ENCODE measurements at regions not wholly inside any gene's neighbourhood (a gene's known extent, or its start where the extent isn't known, plus 50 kb on each side); places are given as distances from the start of the nearest gene placed in this dataset.
"Not testable (repeated sequence)": the region's sequence is repeated elsewhere in the genome, so short reads cannot be mapped to it uniquely, and the experiment has no call there.

DNA sequence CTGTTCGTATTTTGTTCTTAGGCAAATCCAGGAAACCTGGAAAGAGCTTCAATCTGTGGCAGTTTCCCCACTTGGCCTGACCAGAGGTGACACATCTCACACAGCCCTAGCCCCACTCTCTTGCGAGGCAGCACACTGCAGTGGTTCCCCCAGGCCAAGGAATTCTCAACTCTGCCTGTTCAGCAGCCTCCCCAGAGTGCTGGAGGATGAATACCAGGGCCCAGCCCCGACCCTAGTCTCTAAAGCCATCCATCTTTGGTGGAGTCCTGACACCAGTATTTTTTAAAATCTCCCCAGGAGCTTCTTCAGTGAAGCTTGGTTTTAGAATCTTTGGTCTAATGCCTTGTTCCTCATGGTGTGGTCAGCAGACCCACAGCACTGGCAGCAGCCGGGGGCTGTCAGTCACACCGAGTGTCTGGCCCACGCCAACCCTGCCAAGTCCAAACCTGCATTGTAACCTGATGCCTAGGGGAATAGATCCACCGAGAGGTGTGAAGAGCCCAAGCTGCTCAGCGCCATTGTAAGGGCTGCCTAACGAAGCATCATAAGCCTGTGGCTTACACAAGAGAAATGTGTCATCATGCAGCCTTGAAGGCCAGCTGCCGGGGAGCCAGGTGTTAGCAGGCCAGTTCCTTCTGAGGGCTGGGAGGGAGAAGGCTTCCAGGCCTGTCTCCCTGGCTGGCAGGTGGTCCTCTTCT is 428.7 kb upstream of the ID2 start:
- Histone ChIP-seq H3K27ac (ENCODE audit: low read depth in 1 of 2, low read length in 2 of 2) (no peak overlapping the region), H3K9ac (ENCODE audit: low read depth in 1 of 2, low read length in 2 of 2) (no peak overlapping the region), H3K36me3 (ENCODE audit: control insufficient read depth in 4 of 4, insufficient read depth in 3 of 4, low read depth in 1 of 4, low read length in 3 of 4) (no peaks in the 10 kb centered on the region), H3K4me3 (ENCODE audit: low read depth in 1 of 3, low read length in 3 of 3) (no peak overlapping the region), H3K4me1 (ENCODE audit: control insufficient read depth in 4 of 4, insufficient read depth in 4 of 4, low read length in 3 of 4) (peaks cover 0 to 14% (median 1%) of the 10 kb centered on the region in 4 donors), H3K27me3 (ENCODE audit: control insufficient read depth in 4 of 4, insufficient read depth in 4 of 4, low read length in 3 of 4) (no peaks in the 10 kb centered on the region), H3K9me3 (ENCODE audit: control insufficient read depth in 4 of 4, low read length in 3 of 4) (no peaks in the 10 kb centered on the region)
- 86% methylated on average over 10 of the region's 10 CpGs for WGBS
- TF ChIP-seq RXRA (IDR thresholded peaks at IDR 0.05) (no peak), EGR1 (IDR thresholded peaks at IDR 0.05; ENCODE audit: low read depth in 2 of 2) (no peak), JUND (IDR thresholded peaks at IDR 0.05) (no peak), HNF4G (IDR thresholded peaks at IDR 0.05) (no peak), ATF3 (IDR thresholded peaks at IDR 0.05) (no peak), SP1 (IDR thresholded peaks at IDR 0.05) (no peak), MAX (IDR thresholded peaks at IDR 0.05) (no peak), HNF4A (conservative IDR thresholded peaks at IDR 0.05) (no peak), FOXA2 (IDR thresholded peaks at IDR 0.05) (no peak), NR2F2 (IDR thresholded peaks at IDR 0.05) (no peak), FOXA1 (IDR thresholded peaks at IDR 0.05) (no peak), RAD21 (IDR thresholded peaks at IDR 0.05) (no peak), GABPA (IDR thresholded peaks at IDR 0.05 in 1 of 2, conservative IDR thresholded peaks at IDR 0.05 in 1 of 2) (no peak), YY1 (IDR thresholded peaks at IDR 0.05) (no peak), ZBTB33 (IDR thresholded peaks at IDR 0.05) (no peak)
- DNase-seq (ENCODE audit: low spot score), result no peak

DNA sequence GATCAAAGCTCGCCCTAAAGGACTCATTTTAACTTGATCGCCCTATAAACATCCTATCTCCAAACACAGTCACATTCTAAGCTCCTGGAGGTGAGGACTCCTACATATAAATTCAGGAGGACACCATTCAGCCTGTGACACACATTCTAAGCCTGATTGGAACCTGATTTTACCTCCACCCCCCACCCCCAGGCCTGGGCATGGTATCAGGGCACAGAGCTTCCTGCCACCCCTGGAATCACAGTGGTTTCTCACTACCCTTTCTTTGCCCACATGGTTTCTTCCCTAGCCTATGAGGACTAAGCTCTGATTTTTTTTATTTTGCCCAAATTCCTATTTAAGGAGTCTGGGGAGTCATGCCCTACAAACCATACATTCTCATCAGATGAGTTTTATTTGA is 428.1 kb upstream of the ID2 start:
- Histone ChIP-seq H3K36me3 (ENCODE audit: control insufficient read depth in 4 of 4, insufficient read depth in 3 of 4, low read depth in 1 of 4, low read length in 3 of 4) (no peaks in the 10 kb centered on the region), H3K9me3 (ENCODE audit: control insufficient read depth in 4 of 4, low read length in 3 of 4) (no peaks in the 10 kb centered on the region), H3K27ac (ENCODE audit: low read depth in 1 of 2, low read length in 2 of 2) (no peak overlapping the region), H3K4me1 (ENCODE audit: control insufficient read depth in 4 of 4, insufficient read depth in 4 of 4, low read length in 3 of 4) (peaks cover 0 to 13% (median 1%) of the 10 kb centered on the region in 4 donors), H3K27me3 (ENCODE audit: control insufficient read depth in 4 of 4, insufficient read depth in 4 of 4, low read length in 3 of 4) (no peaks in the 10 kb centered on the region), H3K9ac (ENCODE audit: low read depth in 1 of 2, low read length in 2 of 2) (no peak overlapping the region), H3K4me3 (ENCODE audit: low read depth in 1 of 3, low read length in 3 of 3) (no peak overlapping the region)
- DNase-seq (ENCODE audit: low spot score), result no peak
- TF ChIP-seq EGR1 (IDR thresholded peaks at IDR 0.05; ENCODE audit: low read depth in 2 of 2), result no peak
- TF ChIP-seq SP1 (IDR thresholded peaks at IDR 0.05), result no peak
- TF ChIP-seq NR2F2 (IDR thresholded peaks at IDR 0.05), result no peak
- TF ChIP-seq JUND (IDR thresholded peaks at IDR 0.05), result no peak
- no peak for TF ChIP-seq HNF4A (conservative IDR thresholded peaks at IDR 0.05)
- TF ChIP-seq MAX (IDR thresholded peaks at IDR 0.05), result no peak
- TF ChIP-seq HNF4G (IDR thresholded peaks at IDR 0.05), result no peak
- 100% methylated on average over 2 of the region's 2 CpGs for WGBS

DNA sequence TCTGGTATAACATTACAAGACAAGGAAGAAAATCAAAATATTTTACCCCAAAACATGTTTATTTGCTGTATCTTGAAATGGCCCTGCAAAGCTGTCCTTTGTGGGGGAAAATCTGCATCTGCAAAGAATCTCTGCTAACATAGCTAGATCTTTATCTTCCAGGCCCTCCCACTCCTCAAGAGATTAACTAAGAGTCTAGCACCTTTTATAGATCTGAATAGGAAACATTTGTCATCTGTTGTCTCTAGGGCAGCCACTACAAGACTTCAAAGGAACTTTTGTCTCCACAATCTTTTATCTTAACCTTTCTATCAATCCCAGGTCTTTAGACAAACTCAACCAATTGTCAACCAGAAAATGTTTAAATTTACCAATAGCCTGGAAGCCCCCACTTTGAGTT is 427.6 kb upstream of the ID2 start:
- not testable (repeated sequence) for H3K36me3 ChIP-seq (ENCODE audit: control insufficient read depth in 4 of 4, insufficient read depth in 3 of 4, low read depth in 1 of 4, low read length in 3 of 4); H3K9me3 ChIP-seq (ENCODE audit: control insufficient read depth in 4 of 4, low read length in 3 of 4); H3K27me3 ChIP-seq (ENCODE audit: control insufficient read depth in 4 of 4, insufficient read depth in 4 of 4, low read length in 3 of 4); DNase-seq (ENCODE audit: low spot score); H3K4me3 ChIP-seq (ENCODE audit: low read depth in 1 of 3, low read length in 3 of 3); H3K4me1 ChIP-seq (ENCODE audit: control insufficient read depth in 4 of 4, insufficient read depth in 4 of 4, low read length in 3 of 4); H3K9ac ChIP-seq (ENCODE audit: low read depth in 1 of 2, low read length in 2 of 2); H3K27ac ChIP-seq (ENCODE audit: low read depth in 1 of 2, low read length in 2 of 2)
